Activated T-helper 1 cell treated with anti-CD3 and anti-CD28 coated beads, Interleukin-12 subunit alpha, Interleukin-12 subunit beta, Interleukin-2, Interleukin-4 antibody, amounts not matched to agents 30 ng/mL and 10 ng/mL and 1 ng/mL, durations not matched to agents 14 hours and 24 hours and 36 hours (primary cell): ENCODE measurements at regions not wholly inside any gene's neighbourhood (a gene's known extent, or its start where the extent isn't known, plus 50 kb on each side); places are given as distances from the start of the nearest gene placed in this dataset.

ENCODE experiments used
- DNase-seq: peaks from one replicate; pipeline ENCODE4 v3.0.0; 2021; ENCODE audit warnings: low spot score
- H3K27ac Mint-ChIP-seq: one replicate; pipeline ENCODE4 v1.8.0; 2021; ENCODE audit warnings: mild to moderate bottlenecking, mixed read lengths
- H3K27me3 Mint-ChIP-seq: one replicate; pipeline ENCODE4 v1.8.0; 2022; ENCODE audit warnings: mild to moderate bottlenecking, moderate library complexity, mixed read lengths; ENCODE audit not compliant: insufficient read depth
- H3K36me3 Mint-ChIP-seq: one replicate; pipeline ENCODE4 v1.8.0; 2021; ENCODE audit warnings: low read depth, mixed read lengths
- H3K4me1 Mint-ChIP-seq: one replicate; pipeline ENCODE4 v1.8.0; 2021; ENCODE audit warnings: low read depth, mixed read lengths
- H3K4me3 Mint-ChIP-seq: one replicate; pipeline ENCODE4 v1.8.0; 2021; ENCODE audit warnings: mild to moderate bottlenecking, moderate library complexity, mixed read lengths
- H3K9me3 Mint-ChIP-seq: one replicate; pipeline ENCODE4 v1.8.0; 2021; ENCODE audit warnings: mixed read lengths
- intact Hi-C: fragments of 100-400 bp; cut with micrococcal nuclease; formaldehyde crosslinking; loops from one replicate; pipeline ENCODE4 v1.15.1; 2024

DNA sequence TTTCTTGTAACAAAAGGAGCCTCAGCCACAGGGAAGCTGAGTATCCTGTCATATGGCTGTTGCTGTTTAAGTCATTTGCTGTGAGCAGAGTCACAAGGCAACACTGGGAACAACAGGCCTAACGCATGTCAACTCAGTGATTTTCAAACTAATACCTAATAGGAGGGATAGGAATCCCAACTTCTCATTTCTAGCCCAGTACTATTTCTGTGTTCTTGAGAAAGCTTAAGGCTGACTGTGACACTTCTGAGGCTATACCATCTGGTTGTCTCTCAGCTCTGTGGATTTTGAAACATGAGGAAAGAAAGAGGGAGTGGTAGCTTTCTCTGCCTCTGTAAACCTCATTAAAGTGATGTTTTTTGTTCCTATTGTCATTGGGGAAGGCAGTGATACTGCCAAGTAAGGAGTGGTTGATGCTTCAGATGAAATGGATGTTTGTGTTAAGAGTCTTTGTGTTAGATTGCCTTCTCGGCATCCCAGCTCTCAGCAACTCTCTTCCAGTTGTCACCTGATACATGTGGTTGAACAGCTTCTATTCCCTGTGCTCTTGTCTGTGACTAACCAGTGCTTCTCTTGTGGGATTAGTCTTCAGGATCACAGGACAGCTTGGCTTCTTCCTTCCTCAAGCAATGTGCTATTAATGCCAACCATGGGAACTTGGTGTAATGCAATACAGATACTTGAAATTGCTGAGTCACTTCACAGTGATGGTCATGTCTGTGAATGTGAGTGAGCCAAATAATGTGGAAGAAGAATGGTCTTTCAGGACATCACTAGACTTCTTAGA is 166.8 kb upstream of the IVNS1ABP start:
- H3K4me3 Mint-ChIP-seq, result no peak overlapping the region

GRCh38 chr1:185483217-185483616 is 166.2 kb upstream of the IVNS1ABP start:
- Mint-ChIP-seq H3K4me3 (no peak overlapping the region), H3K4me1 (no peaks in the 10 kb centered on the region), H3K27me3 (no peaks in the 10 kb centered on the region), H3K36me3 (peaks cover 3% of the 10 kb centered on the region), H3K9me3 (peaks cover 15% of the 10 kb centered on the region), H3K27ac (no peak overlapping the region)
- intact Hi-C loops, result no loop called here
- DNase-seq, result no peak

More for the DNA sequence above, 166.8 kb upstream of the IVNS1ABP start:
- no peak for DNase-seq
- Mint-ChIP-seq H3K36me3 (peaks cover 3% of the 10 kb centered on the region), H3K9me3 (peaks cover 15% of the 10 kb centered on the region), H3K4me1 (peaks cover 2% of the 10 kb centered on the region), H3K27me3 (no peaks in the 10 kb centered on the region), H3K27ac (no peak overlapping the region)
- intact Hi-C loops, result no loop called here

GRCh38 chr1:185480545-185480944 is 163.5 kb upstream of the IVNS1ABP start:
- Mint-ChIP-seq H3K36me3 (no peaks in the 10 kb centered on the region), H3K4me3 (no peak overlapping the region), H3K27me3 (no peaks in the 10 kb centered on the region), H3K9me3 (peaks cover 15% of the 10 kb centered on the region), H3K4me1 (no peaks in the 10 kb centered on the region), H3K27ac (no peak overlapping the region)
- DNase-seq, result no peak
- intact Hi-C loops, result no loop called here

GRCh38 chr1:185479796-185480195 is 162.8 kb upstream of the IVNS1ABP start:
- peaks cover 4% of the 10 kb centered on the region for H3K4me1 Mint-ChIP-seq
- no peak for DNase-seq
- intact Hi-C loops, result no loop called here
- H3K27ac Mint-ChIP-seq, result no peak overlapping the region
- no peaks in the 10 kb centered on the region for H3K27me3 Mint-ChIP-seq
- no peaks in the 10 kb centered on the region for H3K36me3 Mint-ChIP-seq
- no peak overlapping the region for H3K4me3 Mint-ChIP-seq
- peaks cover 15% of the 10 kb centered on the region for H3K9me3 Mint-ChIP-seq

- DNase-seq, result no peak
- intact Hi-C loops, result no loop called here
- no peaks in the 10 kb centered on the region for H3K27me3 Mint-ChIP-seq
- H3K9me3 Mint-ChIP-seq, result peaks cover 15% of the 10 kb centered on the region
- peaks cover 12% of the 10 kb centered on the region for H3K4me1 Mint-ChIP-seq
- no peak overlapping the region for H3K27ac Mint-ChIP-seq
- H3K4me3 Mint-ChIP-seq, result no peak overlapping the region
- H3K36me3 Mint-ChIP-seq, result no peaks in the 10 kb centered on the region
Measured at GRCh38 chr1:185478877-185479276, 161.8 kb upstream of the IVNS1ABP start.

DNA sequence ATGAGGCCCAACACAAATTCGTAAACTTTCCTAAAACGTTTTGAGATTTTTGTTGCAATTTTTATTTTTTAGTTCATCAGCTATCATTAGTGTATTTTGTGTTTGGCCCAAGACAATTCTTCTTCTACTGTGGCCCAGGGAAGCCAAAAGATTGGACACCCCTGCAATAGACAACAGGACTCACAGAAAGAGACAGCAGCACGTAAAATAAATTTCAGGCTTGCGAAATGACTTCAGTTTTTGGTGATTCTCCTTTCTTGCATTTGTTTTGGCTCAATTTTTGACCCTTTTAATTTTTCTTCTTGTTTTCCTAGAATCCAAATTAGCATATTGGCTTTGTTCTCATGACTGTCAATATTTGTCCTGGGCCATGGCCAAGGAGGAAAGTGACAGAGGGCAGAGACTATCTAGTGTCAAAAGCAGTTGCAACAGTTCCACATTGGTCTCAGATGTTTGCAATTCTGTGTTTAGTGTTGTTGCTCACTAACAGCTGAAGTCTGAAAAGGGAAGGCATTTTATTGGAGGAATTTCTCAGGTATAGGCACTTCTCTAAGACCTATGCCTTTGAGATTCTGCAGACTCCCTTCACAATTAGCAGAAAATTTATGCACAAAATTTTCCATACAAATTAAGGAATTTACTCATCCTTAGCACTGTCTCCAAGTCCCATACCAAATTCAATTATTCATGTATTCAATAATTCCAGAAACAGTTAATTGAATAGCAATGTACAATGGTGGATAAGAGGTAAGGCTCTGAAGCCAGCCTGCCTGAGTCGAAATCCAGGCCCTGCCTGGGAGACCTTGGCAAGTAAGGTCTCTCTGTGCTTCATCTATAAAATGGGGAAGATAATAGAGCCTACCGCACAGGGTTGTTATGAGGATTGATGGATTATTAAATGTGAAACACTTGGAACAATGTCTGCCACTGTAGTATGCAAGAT is 160.9 kb upstream of the IVNS1ABP start:
- H3K27ac Mint-ChIP-seq, result no peak overlapping the region
- peaks cover 15% of the 10 kb centered on the region for H3K9me3 Mint-ChIP-seq
- H3K4me1 Mint-ChIP-seq, result peaks cover 17% of the 10 kb centered on the region
- H3K27me3 Mint-ChIP-seq, result no peaks in the 10 kb centered on the region
- no peaks in the 10 kb centered on the region for H3K36me3 Mint-ChIP-seq
- intact Hi-C loops, result no loop called here
- DNase-seq, result no peak
- H3K4me3 Mint-ChIP-seq, result no peak overlapping the region

DNA sequence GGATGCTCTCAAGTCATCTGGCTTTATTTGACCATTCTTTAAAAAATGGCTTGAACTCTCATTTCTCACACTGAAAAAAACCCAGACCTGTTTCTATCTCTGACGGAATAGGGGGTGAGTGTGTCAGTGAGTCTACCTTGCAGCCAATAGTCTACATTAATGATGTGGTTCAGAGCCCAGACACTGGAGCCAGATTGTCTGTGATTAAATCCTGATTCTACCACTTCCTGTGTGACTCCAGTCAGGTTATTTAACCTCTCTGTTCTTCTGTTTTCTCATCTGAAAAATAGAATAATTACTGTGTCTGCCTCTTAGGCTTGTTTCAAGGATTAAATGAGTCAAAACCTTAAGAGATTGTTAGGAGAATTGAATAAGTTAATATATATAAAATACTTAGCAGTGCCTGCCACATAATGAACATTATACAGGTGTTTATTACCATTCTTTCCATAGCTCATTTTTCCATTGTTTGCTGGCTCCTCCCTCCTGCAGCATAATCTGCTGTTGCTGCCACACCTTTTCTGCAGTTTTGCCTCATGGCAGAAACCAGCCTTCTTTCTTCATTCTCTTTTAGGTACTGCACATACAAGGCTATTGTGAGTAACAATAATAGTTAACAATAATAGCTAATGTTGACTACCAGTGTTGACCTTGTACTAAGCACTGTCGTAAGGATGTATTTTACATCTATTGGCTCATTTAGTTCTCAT is 157.6 kb upstream of the IVNS1ABP start:
- Mint-ChIP-seq H3K9me3 (peaks cover 3% of the 10 kb centered on the region), H3K27ac (no peak overlapping the region), H3K4me3 (no peak overlapping the region), H3K27me3 (peaks cover 2% of the 10 kb centered on the region), H3K4me1 (peaks cover 17% of the 10 kb centered on the region), H3K36me3 (no peaks in the 10 kb centered on the region)
- DNase-seq, result no peak
- intact Hi-C loops, result loop anchor here (1.0 kb wide), 1 partner anchor 34 kb away; no protein-coding TSS in a partner anchor

DNA sequence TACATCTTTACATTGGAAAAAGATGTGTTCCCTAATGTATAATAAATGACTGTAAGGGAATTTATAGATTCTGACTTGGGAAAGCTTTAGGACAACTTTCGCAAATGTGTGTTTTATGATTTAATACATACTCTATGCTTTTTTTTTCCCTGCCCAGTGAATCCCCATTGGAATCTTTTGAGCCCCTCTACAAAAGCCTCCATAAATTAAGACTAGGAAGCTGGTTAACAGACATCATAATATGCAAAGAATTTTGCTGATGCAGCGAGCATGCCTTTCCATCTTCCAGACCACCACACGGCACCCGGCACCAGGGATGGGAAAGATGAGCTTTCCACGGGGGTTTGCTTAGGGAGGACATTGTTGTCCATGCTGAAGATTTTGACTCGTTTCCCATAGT is 156.1 kb upstream of the IVNS1ABP start:
- Mint-ChIP-seq H3K4me1 (peaks cover 17% of the 10 kb centered on the region), H3K27ac (no peak overlapping the region), H3K9me3 (no peaks in the 10 kb centered on the region), H3K27me3 (peaks cover 2% of the 10 kb centered on the region), H3K4me3 (no peak overlapping the region), H3K36me3 (no peaks in the 10 kb centered on the region)
- DNase-seq, result no peak
- intact Hi-C loops, result no loop called here

DNA sequence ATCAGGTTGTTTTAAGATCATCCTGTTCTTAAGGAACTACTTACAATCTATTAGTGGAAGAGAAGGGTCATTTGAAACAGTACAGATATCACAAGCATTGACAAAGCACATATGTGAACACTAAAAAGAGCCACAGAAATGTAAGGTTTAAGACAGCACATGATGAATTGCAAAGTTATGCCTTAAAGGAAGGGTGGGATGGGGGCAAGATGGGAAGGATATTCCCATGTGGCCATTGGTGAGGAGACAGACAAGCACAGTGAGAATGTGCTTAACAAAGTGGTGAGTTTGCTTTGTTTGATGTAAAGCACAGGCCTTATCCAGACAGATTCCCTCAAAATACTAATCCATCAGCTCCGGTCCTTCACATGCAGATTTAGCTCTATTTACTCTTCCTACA is 151.6 kb upstream of the IVNS1ABP start:
- Mint-ChIP-seq H3K36me3 (no peaks in the 10 kb centered on the region), H3K9me3 (no peaks in the 10 kb centered on the region), H3K27ac (no peak overlapping the region), H3K4me3 (no peak overlapping the region), H3K4me1 (peaks cover 4% of the 10 kb centered on the region), H3K27me3 (peaks cover 2% of the 10 kb centered on the region)
- intact Hi-C loops, result no loop called here
- DNase-seq, result no peak

- no peak for DNase-seq
- no peaks in the 10 kb centered on the region for H3K36me3 Mint-ChIP-seq
- intact Hi-C loops, result no loop called here
- H3K9me3 Mint-ChIP-seq, result no peaks in the 10 kb centered on the region
- peaks cover 6% of the 10 kb centered on the region for H3K4me1 Mint-ChIP-seq
- H3K4me3 Mint-ChIP-seq, result no peak overlapping the region
- peaks cover 2% of the 10 kb centered on the region for H3K27me3 Mint-ChIP-seq
- H3K27ac Mint-ChIP-seq, result no peak overlapping the region
Measured at GRCh38 chr1:185467122-185467521, 150.1 kb upstream of the IVNS1ABP start.

DNA sequence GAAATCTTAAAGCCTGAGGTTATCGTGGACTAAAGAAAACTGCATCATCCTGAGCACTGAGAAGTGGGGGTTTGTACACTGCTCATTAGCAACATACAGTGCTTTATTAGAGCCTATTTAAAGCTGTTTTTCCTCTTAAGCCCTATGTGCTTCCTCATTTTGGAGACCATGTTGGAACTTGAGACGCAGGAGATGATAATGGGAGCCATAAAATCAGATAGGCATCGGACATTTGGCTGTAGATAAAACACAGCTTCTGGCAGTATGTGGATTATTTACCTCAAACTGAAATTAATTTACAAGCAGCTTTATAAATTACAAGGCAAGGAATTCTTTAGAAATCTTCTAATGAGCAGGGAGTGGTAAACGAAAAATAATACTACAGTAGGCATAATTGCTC is 147.7 kb upstream of the IVNS1ABP start:
- H3K4me1 Mint-ChIP-seq, result peaks cover 10% of the 10 kb centered on the region
- peaks cover 3% of the 10 kb centered on the region for H3K27me3 Mint-ChIP-seq
- H3K4me3 Mint-ChIP-seq, result no peak overlapping the region
- H3K27ac Mint-ChIP-seq, result no peak overlapping the region
- H3K9me3 Mint-ChIP-seq, result peaks cover 5% of the 10 kb centered on the region
- H3K36me3 Mint-ChIP-seq, result no peaks in the 10 kb centered on the region
- DNase-seq, result no peak
- intact Hi-C loops, result no loop called here

- H3K4me3 Mint-ChIP-seq, result no peak overlapping the region
- H3K27me3 Mint-ChIP-seq, result peaks cover 2% of the 10 kb centered on the region
- peaks cover 9% of the 10 kb centered on the region for H3K9me3 Mint-ChIP-seq
- H3K4me1 Mint-ChIP-seq, result peaks cover 10% of the 10 kb centered on the region
- intact Hi-C loops, result no loop called here
- peaks cover 2% of the 10 kb centered on the region for H3K36me3 Mint-ChIP-seq
- no peak for DNase-seq
- H3K27ac Mint-ChIP-seq, result no peak overlapping the region
Measured at GRCh38 chr1:185463433-185463832, 146.4 kb upstream of the IVNS1ABP start.
